Neutrophil (primary cell): ENCODE measurements at regions not wholly inside any gene's neighbourhood (a gene's known extent, or its start where the extent isn't known, plus 50 kb on each side); places are given as distances from the start of the nearest gene placed in this dataset.

Experiments used
- H3K27ac ChIP-seq: fragments of 200-600 bp; sonication (generic); 2 replicates; pipeline ENCODE4 v1.5.1; 2016; ENCODE audit warnings: mild to moderate bottlenecking, moderate library complexity
- H3K27me3 ChIP-seq: fragments of 200-600 bp; sonication (generic); 2 replicates; pipeline ENCODE4 v1.6.0; 2016; ENCODE audit warnings: mild to moderate bottlenecking
- H3K36me3 ChIP-seq: fragments of 200-600 bp; sonication (generic); 2 replicates; pipeline ENCODE4 v1.5.1; 2017
- H3K4me1 ChIP-seq, 2 experiments: fragments of 200-600 bp in 1 of 2; sonication (generic) in 1 of 2; 1 replicate in 1 of 2; 2 replicates in 1 of 2; pipeline versions ENCODE4 v1.5.1 to v1.6.1; 2013 to 2016; ENCODE audit warnings: low read depth in 1 of 2, low read length in 1 of 2, mild to moderate bottlenecking in 1 of 2, moderate library complexity in 1 of 2; ENCODE audit not compliant: control insufficient read depth in 1 of 2, insufficient read depth in 1 of 2
- H3K4me3 ChIP-seq, 2 experiments: fragments of 200-600 bp in 1 of 2; sonication (generic) in 1 of 2; 1 replicate in 1 of 2; 2 replicates in 1 of 2; pipeline ENCODE4 v1.5.1; 2013 to 2016; ENCODE audit warnings: low read depth in 1 of 2, low read length in 1 of 2, mild to moderate bottlenecking in 1 of 2, moderate library complexity in 1 of 2
- H3K9me3 ChIP-seq: fragments of 200-600 bp; sonication (generic); 2 replicates; pipeline ENCODE4 v1.5.1; 2016
- TF ChIP-seq, protein P1 (sequence below): fragments of 200-600 bp; sonication (generic); IDR thresholded peaks from 2 replicates; pipeline ENCODE4 v1.5.1; 2016; ENCODE audit warnings: antibody characterized with exemption

DNA sequence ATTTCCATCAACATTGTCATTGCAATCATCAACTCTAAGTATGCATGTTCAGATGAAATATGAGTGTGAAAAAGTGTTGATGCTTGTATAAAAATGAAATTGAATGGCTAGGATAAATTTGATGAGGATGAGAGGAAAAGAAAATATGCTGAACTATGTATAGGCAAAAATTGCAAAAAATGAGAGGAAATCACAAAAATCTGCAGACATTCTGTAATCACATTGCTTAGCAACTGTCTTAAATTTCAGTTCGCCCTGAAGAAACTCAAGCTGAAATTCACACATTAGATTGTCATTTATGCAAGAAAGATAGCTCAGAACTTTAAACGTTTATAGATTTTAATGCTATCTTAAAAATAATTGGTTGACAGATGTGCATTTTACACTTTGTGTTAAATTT lies 1098.8 kb upstream of the IGFBP7 start:
- H3K36me3 ChIP-seq, result no peaks in the 10 kb centered on the region
- no peaks in the 10 kb centered on the region for H3K27me3 ChIP-seq
- H3K27ac ChIP-seq, result no peak overlapping the region
- H3K4me1 ChIP-seq, result no peaks in the 10 kb centered on the region
- no peak overlapping the region for H3K4me3 ChIP-seq
- TF ChIP-seq, protein P1, sequence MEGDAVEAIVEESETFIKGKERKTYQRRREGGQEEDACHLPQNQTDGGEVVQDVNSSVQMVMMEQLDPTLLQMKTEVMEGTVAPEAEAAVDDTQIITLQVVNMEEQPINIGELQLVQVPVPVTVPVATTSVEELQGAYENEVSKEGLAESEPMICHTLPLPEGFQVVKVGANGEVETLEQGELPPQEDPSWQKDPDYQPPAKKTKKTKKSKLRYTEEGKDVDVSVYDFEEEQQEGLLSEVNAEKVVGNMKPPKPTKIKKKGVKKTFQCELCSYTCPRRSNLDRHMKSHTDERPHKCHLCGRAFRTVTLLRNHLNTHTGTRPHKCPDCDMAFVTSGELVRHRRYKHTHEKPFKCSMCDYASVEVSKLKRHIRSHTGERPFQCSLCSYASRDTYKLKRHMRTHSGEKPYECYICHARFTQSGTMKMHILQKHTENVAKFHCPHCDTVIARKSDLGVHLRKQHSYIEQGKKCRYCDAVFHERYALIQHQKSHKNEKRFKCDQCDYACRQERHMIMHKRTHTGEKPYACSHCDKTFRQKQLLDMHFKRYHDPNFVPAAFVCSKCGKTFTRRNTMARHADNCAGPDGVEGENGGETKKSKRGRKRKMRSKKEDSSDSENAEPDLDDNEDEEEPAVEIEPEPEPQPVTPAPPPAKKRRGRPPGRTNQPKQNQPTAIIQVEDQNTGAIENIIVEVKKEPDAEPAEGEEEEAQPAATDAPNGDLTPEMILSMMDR, result no peak
- H3K9me3 ChIP-seq, result no peaks in the 10 kb centered on the region

DNA sequence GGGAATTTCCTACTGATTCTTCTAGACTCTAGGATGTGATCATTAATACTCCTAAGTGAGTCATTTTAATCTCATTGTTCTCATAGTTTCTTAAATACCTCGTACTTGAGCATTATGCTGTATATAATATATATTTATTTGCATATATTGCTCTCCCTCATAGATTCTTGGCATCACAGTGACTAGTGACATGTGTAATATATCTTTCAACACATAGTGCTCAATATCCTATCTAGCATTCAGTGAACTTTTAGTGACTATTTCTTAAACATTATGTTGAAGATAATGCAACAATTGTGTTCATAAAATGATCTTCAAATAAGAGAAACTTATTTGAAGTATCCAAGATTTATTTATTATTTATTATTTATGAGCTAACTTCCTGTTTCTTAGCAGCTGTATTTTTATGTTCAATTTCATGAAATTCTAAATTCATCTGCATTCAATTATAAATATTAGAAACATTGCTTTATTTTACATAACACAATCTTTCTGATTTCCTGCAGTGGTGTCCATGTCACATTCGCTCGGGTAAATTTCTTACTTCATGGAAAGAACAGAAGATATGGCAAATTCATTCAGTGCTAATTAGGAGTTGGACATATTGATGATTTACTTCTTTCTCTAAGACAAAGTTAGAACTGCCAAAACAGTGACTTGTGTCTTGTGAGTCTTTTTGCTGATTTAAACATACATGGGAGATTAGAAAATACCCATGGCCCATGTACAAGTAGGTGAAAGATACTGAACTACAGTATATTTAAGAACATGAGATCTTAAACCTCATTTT lies 1095.5 kb upstream of the IGFBP7 start:
- no peaks in the 10 kb centered on the region for H3K4me1 ChIP-seq
- H3K36me3 ChIP-seq, result no peaks in the 10 kb centered on the region
- no peaks in the 10 kb centered on the region for H3K9me3 ChIP-seq
- H3K4me3 ChIP-seq, result no peak overlapping the region
- TF ChIP-seq, protein P1, result no peak
- no peak overlapping the region for H3K27ac ChIP-seq
- no peaks in the 10 kb centered on the region for H3K27me3 ChIP-seq

DNA sequence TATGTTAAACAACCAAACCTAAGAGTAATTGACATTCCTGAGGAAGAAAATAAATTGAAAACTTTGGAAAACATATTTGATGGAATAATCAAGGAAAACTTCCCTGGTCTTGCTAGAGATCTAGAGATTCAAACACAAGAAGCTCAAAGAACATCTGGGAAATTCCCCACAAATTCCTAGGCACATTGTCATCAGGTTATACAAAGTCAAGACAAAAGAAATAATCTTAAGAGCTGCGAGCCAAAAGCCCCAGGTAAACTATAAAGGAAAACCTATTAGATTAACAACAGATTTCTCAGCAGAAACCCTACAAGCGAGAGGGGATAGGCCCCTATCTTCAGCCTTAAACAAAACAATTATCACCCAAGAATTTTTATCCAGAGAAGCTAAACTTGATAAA lies 1082.0 kb upstream of the IGFBP7 start:
- TF ChIP-seq, protein P1, result no peak
- Histone ChIP-seq H3K36me3 (no peaks in the 10 kb centered on the region), H3K27me3 (no peaks in the 10 kb centered on the region), H3K27ac (no peak overlapping the region), H3K4me3 (no peak overlapping the region), H3K4me1 (no peaks in the 10 kb centered on the region), H3K9me3 (no peaks in the 10 kb centered on the region)

DNA sequence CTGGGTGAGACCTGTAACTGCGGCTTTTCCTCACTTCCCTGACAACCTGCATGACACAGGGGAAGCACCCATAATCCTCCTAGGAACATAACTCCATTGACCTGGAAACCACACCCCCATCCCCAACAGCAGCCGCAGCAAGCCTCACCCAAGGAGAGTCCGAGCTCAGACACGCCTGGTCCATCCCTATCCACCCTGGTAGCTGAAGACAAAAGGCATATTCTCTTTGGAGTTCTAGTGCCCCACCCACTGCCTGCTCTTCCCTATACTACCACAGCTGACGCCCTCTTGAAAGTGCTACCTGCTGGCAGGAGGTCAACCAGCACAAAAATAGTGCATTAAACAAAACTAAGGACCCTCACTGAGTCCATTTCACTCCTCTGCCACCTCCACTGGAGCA lies 1080.9 kb upstream of the IGFBP7 start:
- Histone ChIP-seq H3K36me3 (no peaks in the 10 kb centered on the region), H3K4me1 (no peaks in the 10 kb centered on the region), H3K27ac (no peak overlapping the region), H3K27me3 (no peaks in the 10 kb centered on the region), H3K9me3 (no peaks in the 10 kb centered on the region), H3K4me3 (no peak overlapping the region)
- TF ChIP-seq, protein P1, result no peak

DNA sequence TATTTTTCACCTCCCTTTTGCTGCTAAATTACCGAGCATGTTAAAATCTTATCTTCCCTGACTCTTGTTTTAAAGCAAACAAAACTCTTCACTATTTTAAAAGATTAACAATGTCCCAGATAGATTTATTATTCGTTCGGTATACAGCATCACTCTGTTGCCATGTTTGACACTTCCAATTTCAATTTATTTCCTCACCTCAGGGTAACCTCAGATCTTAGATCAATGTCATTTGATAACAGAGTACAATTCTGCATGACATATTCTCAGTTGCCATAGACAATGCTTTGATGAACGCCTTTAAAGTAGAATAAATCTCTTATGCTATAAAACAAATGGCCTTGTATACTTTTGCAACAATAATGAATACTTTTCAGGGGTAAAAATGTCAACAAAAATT lies 1078.1 kb upstream of the IGFBP7 start:
- no peak overlapping the region for H3K4me3 ChIP-seq
- TF ChIP-seq, protein P1, result no peak
- H3K27me3 ChIP-seq, result no peaks in the 10 kb centered on the region
- no peaks in the 10 kb centered on the region for H3K36me3 ChIP-seq
- no peak overlapping the region for H3K27ac ChIP-seq
- H3K9me3 ChIP-seq, result no peaks in the 10 kb centered on the region
- no peaks in the 10 kb centered on the region for H3K4me1 ChIP-seq
